Astrocyte (in vitro differentiated cells and primary cell): ENCODE measurements at regions not wholly inside any gene's neighbourhood (a gene's known extent, or its start where the extent isn't known, plus 50 kb on each side); places are given as distances from the start of the nearest gene placed in this dataset.

Experiments
- CTCF ChIP-seq: IDR thresholded peaks from 2 replicates; pipeline ENCODE4 v1.5.1; 2011; ENCODE audit warnings: low read depth, mild to moderate bottlenecking, inconsistent platforms, low read length, moderate library complexity; ENCODE audit not compliant: insufficient read depth
- EZH2 ChIP-seq: IDR thresholded peaks from 2 replicates; pipeline ENCODE4 v1.6.1; 2012; ENCODE audit warnings: mild to moderate bottlenecking, low read length, inconsistent platforms; ENCODE audit not compliant: insufficient read depth

GRCh38 chr4:156326246-156326645, 372.6 kb upstream of the CTSO start:
- no peak for TF ChIP-seq CTCF
- TF ChIP-seq EZH2: no peak
